ENCODE measurements at regions not wholly inside any gene's neighbourhood (a gene's known extent, or its start where the extent isn't known, plus 50 kb on each side); places are given as distances from the start of the nearest gene placed in this dataset.

DNA sequence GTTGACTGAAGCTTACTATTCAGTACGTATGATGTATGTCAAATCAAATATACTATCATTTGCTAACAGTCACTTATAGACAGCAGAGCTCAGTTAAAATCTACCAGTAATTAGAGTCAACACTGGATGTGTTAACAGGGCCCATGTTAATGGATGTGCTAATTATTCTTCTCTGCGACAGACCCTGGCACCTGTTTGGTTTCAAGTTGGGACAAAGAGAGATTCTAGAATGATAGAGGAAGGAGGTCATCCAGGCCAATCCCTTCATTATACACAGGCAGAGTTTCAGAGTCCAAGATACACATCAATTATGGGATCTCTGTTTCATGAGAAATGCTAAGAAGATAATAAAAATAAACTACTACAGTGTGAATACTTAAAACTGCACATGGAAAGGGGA, 615.0 kb downstream of the ZNF608 start:
- Histone ChIP-seq H4K20me1 (ENCODE audit: insufficient read depth, low read length) (no peaks in the 10 kb centered on the region), H3K36me3 (ENCODE audit: insufficient read depth, low read length) (no peaks in the 10 kb centered on the region), H3K27ac (ENCODE audit: low read depth, low read length, poor library complexity, severe bottlenecking) (no peak overlapping the region), H3K4me2 (ENCODE audit: low read length) (no peak overlapping the region), H3K9me3 (ENCODE audit: low read length) (no peaks in the 10 kb centered on the region), H3K9me2 (ENCODE audit: insufficient read depth, low read length) (no peaks in the 10 kb centered on the region), H2AFZ (ENCODE audit: low read length) (no peak overlapping the region), H3K4me3 (ENCODE audit: low read depth, low read length, poor library complexity, severe bottlenecking) (no peak overlapping the region), H3K4me1 (ENCODE audit: insufficient read depth, low read length, poor library complexity, severe bottlenecking) (peaks cover 10% of the 10 kb centered on the region), H3K79me2 (ENCODE audit: insufficient read depth, low read depth, low read length) (no peaks in the 10 kb centered on the region)
- no peak for DNase-seq (ENCODE audit: low spot score)
- POLR2A ChIA-PET = no interaction called here
- intact Hi-C loops (cut with micrococcal nuclease; ENCODE audit: unreplicated experiment) = no loop called here
- TF ChIP-seq EZH2phosphoT487 (IDR thresholded peaks at IDR 0.05; ENCODE audit: borderline replicate concordance, low read depth, low read length) = no peak
- TF ChIP-seq, protein P1, sequence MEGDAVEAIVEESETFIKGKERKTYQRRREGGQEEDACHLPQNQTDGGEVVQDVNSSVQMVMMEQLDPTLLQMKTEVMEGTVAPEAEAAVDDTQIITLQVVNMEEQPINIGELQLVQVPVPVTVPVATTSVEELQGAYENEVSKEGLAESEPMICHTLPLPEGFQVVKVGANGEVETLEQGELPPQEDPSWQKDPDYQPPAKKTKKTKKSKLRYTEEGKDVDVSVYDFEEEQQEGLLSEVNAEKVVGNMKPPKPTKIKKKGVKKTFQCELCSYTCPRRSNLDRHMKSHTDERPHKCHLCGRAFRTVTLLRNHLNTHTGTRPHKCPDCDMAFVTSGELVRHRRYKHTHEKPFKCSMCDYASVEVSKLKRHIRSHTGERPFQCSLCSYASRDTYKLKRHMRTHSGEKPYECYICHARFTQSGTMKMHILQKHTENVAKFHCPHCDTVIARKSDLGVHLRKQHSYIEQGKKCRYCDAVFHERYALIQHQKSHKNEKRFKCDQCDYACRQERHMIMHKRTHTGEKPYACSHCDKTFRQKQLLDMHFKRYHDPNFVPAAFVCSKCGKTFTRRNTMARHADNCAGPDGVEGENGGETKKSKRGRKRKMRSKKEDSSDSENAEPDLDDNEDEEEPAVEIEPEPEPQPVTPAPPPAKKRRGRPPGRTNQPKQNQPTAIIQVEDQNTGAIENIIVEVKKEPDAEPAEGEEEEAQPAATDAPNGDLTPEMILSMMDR (conservative IDR thresholded peaks at IDR 0.05; ENCODE audit: low read length) = no peak
- no TSS peak for BruUV-seq (replicated peaks)
- CTCF ChIA-PET (ENCODE audit: unreplicated experiment) = no interaction called here

GRCh38 chr5:124130816-124131215, 615.6 kb downstream of the ZNF608 start:
- H3K36me3 ChIP-seq (ENCODE audit: insufficient read depth, low read length) = no peaks in the 10 kb centered on the region
- no peak for DNase-seq (ENCODE audit: low spot score)
- H3K79me2 ChIP-seq (ENCODE audit: insufficient read depth, low read depth, low read length) = no peaks in the 10 kb centered on the region
- H3K27ac ChIP-seq (ENCODE audit: low read depth, low read length, poor library complexity, severe bottlenecking) = no peak overlapping the region
- no TSS peak for BruUV-seq (replicated peaks)
- no peak overlapping the region for H2AFZ ChIP-seq (ENCODE audit: low read length)
- POLR2A ChIA-PET = interaction anchor here (1.1 kb wide), 1 partner anchor 8 kb away, joined by 3 read pairs; no protein-coding TSS in a partner anchor
- H3K9me3 ChIP-seq (ENCODE audit: low read length) = no peaks in the 10 kb centered on the region
- CTCF ChIA-PET (ENCODE audit: unreplicated experiment) = no interaction called here
- H3K4me1 ChIP-seq (ENCODE audit: insufficient read depth, low read length, poor library complexity, severe bottlenecking) = peaks cover 14% of the 10 kb centered on the region
- intact Hi-C loops (cut with micrococcal nuclease; ENCODE audit: unreplicated experiment) = no loop called here
- no peak overlapping the region for H3K4me2 ChIP-seq (ENCODE audit: low read length)
- no peak overlapping the region for H3K4me3 ChIP-seq (ENCODE audit: low read depth, low read length, poor library complexity, severe bottlenecking)
- H4K20me1 ChIP-seq (ENCODE audit: insufficient read depth, low read length) = no peaks in the 10 kb centered on the region
- H3K9me2 ChIP-seq (ENCODE audit: insufficient read depth, low read length) = no peaks in the 10 kb centered on the region
- TF ChIP-seq, protein P1 (conservative IDR thresholded peaks at IDR 0.05; ENCODE audit: low read length) = no peak
- no peak for TF ChIP-seq EZH2phosphoT487 (IDR thresholded peaks at IDR 0.05; ENCODE audit: borderline replicate concordance, low read depth, low read length)

DNA sequence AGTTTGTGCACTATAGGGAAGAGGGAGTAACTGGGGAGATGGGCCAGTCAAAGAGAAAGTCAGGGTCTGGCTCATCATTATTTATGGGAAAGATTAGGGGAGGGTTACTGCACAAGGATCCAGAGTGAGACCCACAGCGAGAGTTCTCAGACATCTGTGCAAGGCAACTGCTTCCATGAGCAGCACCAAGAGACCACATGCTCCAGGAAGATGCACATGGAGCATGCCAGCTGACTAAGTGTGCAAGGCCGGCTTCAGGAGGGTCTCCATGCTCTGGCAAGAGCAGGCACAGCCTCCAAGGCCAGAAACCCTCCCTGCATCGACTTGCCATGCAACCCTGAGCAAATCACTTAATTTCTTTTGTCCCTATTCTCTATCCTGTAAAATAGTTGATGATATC, 616.9 kb downstream of the CSNK1G3 start:
- TF ChIP-seq, protein P1 (conservative IDR thresholded peaks at IDR 0.05; ENCODE audit: low read length) = no peak
- no peak for TF ChIP-seq EZH2phosphoT487 (IDR thresholded peaks at IDR 0.05; ENCODE audit: borderline replicate concordance, low read depth, low read length)

More for the DNA sequence above, 616.9 kb downstream of the CSNK1G3 start:
- H3K4me1 ChIP-seq (ENCODE audit: insufficient read depth, low read length, poor library complexity, severe bottlenecking) = peaks cover 22% of the 10 kb centered on the region
- H3K4me3 ChIP-seq (ENCODE audit: low read depth, low read length, poor library complexity, severe bottlenecking) = no peak overlapping the region
- ChIA-PET CTCF (ENCODE audit: unreplicated experiment) (no interaction called here), POLR2A (interaction anchor here (1.1 kb wide), 1 partner anchor 402 kb away, joined by 3 read pairs; no protein-coding TSS in a partner anchor)
- no TSS peak for BruUV-seq (replicated peaks)
- H3K79me2 ChIP-seq (ENCODE audit: insufficient read depth, low read depth, low read length) = no peaks in the 10 kb centered on the region
- H4K20me1 ChIP-seq (ENCODE audit: insufficient read depth, low read length) = no peaks in the 10 kb centered on the region
- H3K9me2 ChIP-seq (ENCODE audit: insufficient read depth, low read length) = no peaks in the 10 kb centered on the region
- no peaks in the 10 kb centered on the region for H3K9me3 ChIP-seq (ENCODE audit: low read length)
- no peak overlapping the region for H3K27ac ChIP-seq (ENCODE audit: low read depth, low read length, poor library complexity, severe bottlenecking)
- no peak for DNase-seq (ENCODE audit: low spot score)
- intact Hi-C loops (cut with micrococcal nuclease; ENCODE audit: unreplicated experiment) = no loop called here
- H3K36me3 ChIP-seq (ENCODE audit: insufficient read depth, low read length) = no peaks in the 10 kb centered on the region
- no peak overlapping the region for H2AFZ ChIP-seq (ENCODE audit: low read length)
- no peak overlapping the region for H3K4me2 ChIP-seq (ENCODE audit: low read length)
